Suppressor macrophage (primary cell): ENCODE measurements at regions not wholly inside any gene's neighbourhood (a gene's known extent, or its start where the extent isn't known, plus 50 kb on each side); places are given as distances from the start of the nearest gene placed in this dataset.

Experiments used
- DNase-seq, 4 experiments: peaks; one replicate each; pipeline ENCODE4 v3.0.0-alpha.2; 2020 to 2022

GRCh38 chr14:100659345-100660001 lies 67.2 kb upstream of the DLK1 start:
- no peak for DNase-seq

GRCh38 chr14:100660498-100660881 lies 66.2 kb upstream of the DLK1 start:
- no peak for DNase-seq

GRCh38 chr14:100660882-100661635 lies 65.6 kb upstream of the DLK1 start:
- no peak for DNase-seq

GRCh38 chr14:100662879-100663760 lies 63.6 kb upstream of the DLK1 start:
- DNase-seq = peak; percentile 75 to 86 (median 85)

GRCh38 chr14:100663761-100664052 lies 63.0 kb upstream of the DLK1 start:
- no peak for DNase-seq

- no peak for DNase-seq
Observed at GRCh38 chr14:100664231-100664630, 62.5 kb upstream of the DLK1 start.

- DNase-seq = no peak
Observed at GRCh38 chr14:100664841-100665510, 61.7 kb upstream of the DLK1 start.

GRCh38 chr14:100665511-100666032 lies 61.1 kb upstream of the DLK1 start:
- DNase-seq = no peak

- no peak for DNase-seq
Observed at GRCh38 chr14:100666403-100666802, 60.3 kb upstream of the DLK1 start.

GRCh38 chr14:100666851-100667250 lies 59.8 kb upstream of the DLK1 start:
- DNase-seq = no peak

- DNase-seq = no peak
Observed at GRCh38 chr14:100667656-100668055, 59.0 kb upstream of the DLK1 start.

GRCh38 chr14:100668352-100668751 lies 58.3 kb upstream of the DLK1 start:
- DNase-seq = no peak

GRCh38 chr14:100669011-100669412 lies 57.7 kb upstream of the DLK1 start:
- peak in 2 of 4 experiments; percentile 42 to 45 for DNase-seq

- no peak for DNase-seq
Observed at GRCh38 chr14:100669468-100669867, 57.2 kb upstream of the DLK1 start.

GRCh38 chr14:100670017-100670752 lies 56.5 kb upstream of the DLK1 start:
- no peak for DNase-seq

- DNase-seq = no peak
Observed at GRCh38 chr14:100670753-100671049, 56.0 kb upstream of the DLK1 start.

GRCh38 chr14:100671386-100671901 lies 55.2 kb upstream of the DLK1 start:
- DNase-seq = no peak

- DNase-seq = no peak
Observed at GRCh38 chr14:100671906-100672305, 54.8 kb upstream of the DLK1 start.

- DNase-seq = no peak
Observed at GRCh38 chr14:100673085-100673806, 53.4 kb upstream of the DLK1 start.

- no peak for DNase-seq
Observed at GRCh38 chr14:100673807-100674154, 52.9 kb upstream of the DLK1 start.

- no peak for DNase-seq
Observed at GRCh38 chr14:100674428-100674827, 52.3 kb upstream of the DLK1 start.
